ENCODE measurements at regions not wholly inside any gene's neighbourhood (a gene's known extent, or its start where the extent isn't known, plus 50 kb on each side); places are given as distances from the start of the nearest gene placed in this dataset.

DNA sequence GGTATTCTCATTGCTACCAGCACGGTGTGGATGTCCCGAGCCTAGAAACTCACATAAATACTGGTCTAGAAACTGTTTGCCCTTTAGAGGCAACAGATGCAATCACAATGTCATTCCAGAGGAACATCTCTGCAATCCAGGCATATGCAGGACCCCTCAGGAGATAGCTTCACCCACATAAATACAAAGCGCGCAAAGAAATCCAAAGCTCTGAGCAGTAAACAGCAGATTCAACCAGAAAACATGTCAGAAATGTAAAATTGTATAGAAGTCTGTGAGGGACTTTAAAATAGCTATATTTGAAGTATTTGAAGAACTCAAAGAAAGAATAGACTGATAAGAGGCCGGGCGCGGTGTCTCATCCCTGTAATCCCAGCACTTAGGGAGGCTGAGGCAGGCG, 291.7 kb downstream of the FAM43A start:
- Histone ChIP-seq H3K4me2 (ENCODE audit: low read depth, low read length, poor library complexity, severe bottlenecking) (no peak overlapping the region), H3K27me3 (ENCODE audit: insufficient read depth, low read length, poor library complexity, severe bottlenecking) (no peaks in the 10 kb centered on the region), H3K4me3 (ENCODE audit: low read length, poor library complexity, severe bottlenecking) (no peak overlapping the region), H2AFZ (ENCODE audit: low read length) (no peak overlapping the region), H3K9ac (ENCODE audit: low read depth, low read length, poor library complexity, severe bottlenecking) (no peak overlapping the region), H3K4me1 (ENCODE audit: insufficient read depth, low read length, poor library complexity, severe bottlenecking) (no peaks in the 10 kb centered on the region), H3K9me2 (replicated peaks; ENCODE audit: low read depth, low read length) (no peaks in the 10 kb centered on the region), H3K9me3 (ENCODE audit: insufficient read depth, low read depth, low read length) (no peaks in the 10 kb centered on the region), H3K36me3 (ENCODE audit: insufficient read depth, low read length) (no peaks in the 10 kb centered on the region), H3F3A (ENCODE audit: low read depth) (no peaks in the 10 kb centered on the region), H3K79me2 (ENCODE audit: insufficient read depth, low read length) (no peaks in the 10 kb centered on the region), H4K20me1 (ENCODE audit: insufficient read depth, low read length, poor library complexity, severe bottlenecking) (no peaks in the 10 kb centered on the region)
- no peak for TF ChIP-seq EZH2phosphoT487 (IDR thresholded peaks at IDR 0.05; ENCODE audit: borderline replicate concordance)
- TF ChIP-seq, protein P1, sequence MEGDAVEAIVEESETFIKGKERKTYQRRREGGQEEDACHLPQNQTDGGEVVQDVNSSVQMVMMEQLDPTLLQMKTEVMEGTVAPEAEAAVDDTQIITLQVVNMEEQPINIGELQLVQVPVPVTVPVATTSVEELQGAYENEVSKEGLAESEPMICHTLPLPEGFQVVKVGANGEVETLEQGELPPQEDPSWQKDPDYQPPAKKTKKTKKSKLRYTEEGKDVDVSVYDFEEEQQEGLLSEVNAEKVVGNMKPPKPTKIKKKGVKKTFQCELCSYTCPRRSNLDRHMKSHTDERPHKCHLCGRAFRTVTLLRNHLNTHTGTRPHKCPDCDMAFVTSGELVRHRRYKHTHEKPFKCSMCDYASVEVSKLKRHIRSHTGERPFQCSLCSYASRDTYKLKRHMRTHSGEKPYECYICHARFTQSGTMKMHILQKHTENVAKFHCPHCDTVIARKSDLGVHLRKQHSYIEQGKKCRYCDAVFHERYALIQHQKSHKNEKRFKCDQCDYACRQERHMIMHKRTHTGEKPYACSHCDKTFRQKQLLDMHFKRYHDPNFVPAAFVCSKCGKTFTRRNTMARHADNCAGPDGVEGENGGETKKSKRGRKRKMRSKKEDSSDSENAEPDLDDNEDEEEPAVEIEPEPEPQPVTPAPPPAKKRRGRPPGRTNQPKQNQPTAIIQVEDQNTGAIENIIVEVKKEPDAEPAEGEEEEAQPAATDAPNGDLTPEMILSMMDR (conservative IDR thresholded peaks at IDR 0.05; ENCODE audit: low read length): no peak

DNA sequence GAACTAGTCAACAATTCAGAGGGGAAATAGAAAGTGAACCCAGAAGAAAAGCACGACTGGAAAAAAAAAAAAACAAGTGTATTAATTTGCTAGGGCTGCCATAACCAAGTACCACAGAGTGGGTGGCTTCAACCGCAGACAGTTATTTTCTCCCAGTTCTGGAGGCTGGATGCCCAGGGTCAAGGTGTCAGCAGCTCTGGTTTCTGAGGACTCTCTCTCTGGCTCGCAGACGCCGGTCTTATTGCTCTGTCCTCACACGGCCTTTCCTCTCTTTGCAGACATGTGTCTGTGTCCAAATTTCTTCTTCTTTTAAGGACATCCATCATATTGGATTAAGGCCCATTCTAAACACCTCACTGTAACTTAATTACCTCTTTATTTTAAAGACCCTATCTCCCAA, 291.8 kb downstream of the XXYLT1 start:
- Histone ChIP-seq H2AFZ (ENCODE audit: low read length) (no peak overlapping the region), H4K20me1 (ENCODE audit: insufficient read depth, low read length, poor library complexity, severe bottlenecking) (no peaks in the 10 kb centered on the region), H3K79me2 (ENCODE audit: insufficient read depth, low read length) (no peaks in the 10 kb centered on the region), H3K9me2 (replicated peaks; ENCODE audit: low read depth, low read length) (no peaks in the 10 kb centered on the region), H3K36me3 (ENCODE audit: insufficient read depth, low read length) (no peaks in the 10 kb centered on the region), H3K9me3 (ENCODE audit: insufficient read depth, low read depth, low read length) (no peaks in the 10 kb centered on the region), H3K27me3 (ENCODE audit: insufficient read depth, low read length, poor library complexity, severe bottlenecking) (no peaks in the 10 kb centered on the region), H3K4me2 (ENCODE audit: low read depth, low read length, poor library complexity, severe bottlenecking) (no peak overlapping the region), H3K4me3 (ENCODE audit: low read length, poor library complexity, severe bottlenecking) (no peak overlapping the region), H3K9ac (ENCODE audit: low read depth, low read length, poor library complexity, severe bottlenecking) (no peak overlapping the region), H3F3A (ENCODE audit: low read depth) (no peaks in the 10 kb centered on the region), H3K4me1 (ENCODE audit: insufficient read depth, low read length, poor library complexity, severe bottlenecking) (no peaks in the 10 kb centered on the region)
- no peak for TF ChIP-seq EZH2phosphoT487 (IDR thresholded peaks at IDR 0.05; ENCODE audit: borderline replicate concordance)
- TF ChIP-seq, protein P1 (conservative IDR thresholded peaks at IDR 0.05; ENCODE audit: low read length): no peak

DNA sequence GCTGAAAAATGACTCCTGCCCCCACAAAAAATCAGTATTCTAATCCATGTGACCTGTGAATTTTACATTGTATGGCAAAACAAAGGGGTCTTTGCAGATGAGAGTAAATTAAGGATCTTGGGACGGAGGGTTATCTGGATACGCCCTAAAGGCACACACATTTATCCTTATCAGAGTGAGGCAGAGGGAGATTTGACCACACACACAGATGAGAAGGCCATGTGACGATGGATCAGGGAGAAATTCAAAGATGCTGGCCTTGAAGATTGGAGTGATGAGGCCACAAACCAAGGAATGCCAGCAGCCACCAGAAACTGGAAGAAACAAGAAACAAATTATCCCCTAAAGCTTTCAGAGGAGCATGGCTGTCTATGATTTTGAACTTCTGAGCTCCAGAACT, 288.5 kb downstream of the XXYLT1 start:
- Histone ChIP-seq H3K9me2 (replicated peaks; ENCODE audit: low read depth, low read length) (no peaks in the 10 kb centered on the region), H3K9me3 (ENCODE audit: insufficient read depth, low read depth, low read length) (no peaks in the 10 kb centered on the region), H3K36me3 (ENCODE audit: insufficient read depth, low read length) (no peaks in the 10 kb centered on the region), H3K27me3 (ENCODE audit: insufficient read depth, low read length, poor library complexity, severe bottlenecking) (no peaks in the 10 kb centered on the region), H3K9ac (ENCODE audit: low read depth, low read length, poor library complexity, severe bottlenecking) (no peak overlapping the region), H3K4me1 (ENCODE audit: insufficient read depth, low read length, poor library complexity, severe bottlenecking) (no peaks in the 10 kb centered on the region), H4K20me1 (ENCODE audit: insufficient read depth, low read length, poor library complexity, severe bottlenecking) (no peaks in the 10 kb centered on the region), H2AFZ (ENCODE audit: low read length) (no peak overlapping the region), H3K79me2 (ENCODE audit: insufficient read depth, low read length) (no peaks in the 10 kb centered on the region), H3K4me3 (ENCODE audit: low read length, poor library complexity, severe bottlenecking) (no peak overlapping the region), H3K4me2 (ENCODE audit: low read depth, low read length, poor library complexity, severe bottlenecking) (no peak overlapping the region), H3F3A (ENCODE audit: low read depth) (no peaks in the 10 kb centered on the region)
- TF ChIP-seq, protein P1 (conservative IDR thresholded peaks at IDR 0.05; ENCODE audit: low read length): no peak
- TF ChIP-seq EZH2phosphoT487 (IDR thresholded peaks at IDR 0.05; ENCODE audit: borderline replicate concordance): no peak

Measured in Loucy (cell line).